ELF-1 (cell line): ENCODE measurements at regions not wholly inside any gene's neighbourhood (a gene's known extent, or its start where the extent isn't known, plus 50 kb on each side); places are given as distances from the start of the nearest gene placed in this dataset.
A peak's percentile ranks its signal among the peaks of the same experiment; 100 is the strongest.

Source experiments
- DNase-seq: peaks from one replicate; pipeline ENCODE4 v3.0.0-alpha.2; 2016; ENCODE audit warnings: low read depth, low spot score

- DNase-seq: no peak
Measured at GRCh38 chr11:119888119-119888518, 159.1 kb upstream of the NECTIN1 start.

GRCh38 chr11:119886667-119887230 is 157.7 kb upstream of the NECTIN1 start:
- no peak for DNase-seq

GRCh38 chr11:119885861-119886567 is 157.0 kb upstream of the NECTIN1 start:
- no peak for DNase-seq

GRCh38 chr11:119885067-119885466 is 156.1 kb upstream of the NECTIN1 start:
- no peak for DNase-seq

GRCh38 chr11:119882316-119882715 is 153.3 kb upstream of the NECTIN1 start:
- no peak for DNase-seq

GRCh38 chr11:119880873-119881272 is 151.9 kb upstream of the NECTIN1 start:
- no peak for DNase-seq

- peak; percentile 17 for DNase-seq
Measured at GRCh38 chr11:119880143-119880542, 151.1 kb upstream of the NECTIN1 start.

- DNase-seq: no peak
Measured at GRCh38 chr11:119878990-119879389, 150.0 kb upstream of the NECTIN1 start.

- no peak for DNase-seq
Measured at GRCh38 chr11:119876841-119877240, 147.8 kb upstream of the NECTIN1 start.

- DNase-seq: no peak
Measured at GRCh38 chr11:119875841-119876600, 147.0 kb upstream of the NECTIN1 start.

- DNase-seq: peak; percentile 46
Measured at GRCh38 chr11:119874660-119875238, 145.7 kb upstream of the NECTIN1 start.

GRCh38 chr11:119873761-119874421 is 144.9 kb upstream of the NECTIN1 start:
- no peak for DNase-seq

GRCh38 chr11:119872611-119873310 is 143.8 kb upstream of the NECTIN1 start:
- DNase-seq: no peak

- no peak for DNase-seq
Measured at GRCh38 chr11:119865661-119866156, 136.7 kb upstream of the NECTIN1 start.

- no peak for DNase-seq
Measured at GRCh38 chr11:119864836-119865235, 135.8 kb upstream of the NECTIN1 start.

- DNase-seq: no peak
Measured at GRCh38 chr11:119863851-119864601, 135.0 kb upstream of the NECTIN1 start.

- no peak for DNase-seq
Measured at GRCh38 chr11:119863236-119863635, 134.2 kb upstream of the NECTIN1 start.

GRCh38 chr11:119861160-119861559 is 132.2 kb upstream of the NECTIN1 start:
- no peak for DNase-seq

GRCh38 chr11:119860561-119861094 is 131.6 kb upstream of the NECTIN1 start:
- no peak for DNase-seq

- DNase-seq: no peak
Measured at GRCh38 chr11:119859684-119860083, 130.7 kb upstream of the NECTIN1 start.
